H1 (cell line): ENCODE measurements at regions not wholly inside any gene's neighbourhood (a gene's known extent, or its start where the extent isn't known, plus 50 kb on each side); places are given as distances from the start of the nearest gene placed in this dataset.

Source experiments
- CTCF ChIA-PET: fragments of 300-600 bp; sonication (Branson Sonifier 250); formaldehyde crosslinking; loops from one replicate; lab custom pipeline; 2021; ENCODE audit not compliant: partially characterized antibody; lab: Charles Lee
- POLR2A ChIA-PET: fragments of 300-600 bp; sonication (Branson Sonifier 250); formaldehyde crosslinking; loops from one replicate; lab custom pipeline; 2021; ENCODE audit warnings: inconsistent platforms; ENCODE audit not compliant: partially characterized antibody; lab: Charles Lee
- DNase-seq, 2 experiments: peaks; one replicate each; pipeline versions ENCODE4 v3.0.0 to v3.0.0-alpha.2; 2010 to 2022; ENCODE audit warnings: low spot score in 2 of 2, low read depth in 1 of 2, mixed read lengths in 1 of 2
- FAIRE-seq: peaks from 2 replicates; lab custom pipeline; 2011; peaks lifted over from hg19 to GRCh38; lab: Jason Lieb, UNC
- H2AFZ ChIP-seq: 2 replicates; pipeline ENCODE4 v1.8.1; 2012; ENCODE audit warnings: low read length, inconsistent platforms
- H2AK5ac ChIP-seq: 2 replicates; pipeline ENCODE4 v1.6.1; 2013; ENCODE audit warnings: low read depth, low read length
- H2BK120ac ChIP-seq: replicated peaks from 2 replicates; pipeline ENCODE3; 2013; ENCODE audit warnings: low read depth, low read length, inconsistent platforms
- H2BK12ac ChIP-seq: 2 replicates; pipeline ENCODE4 v1.6.1; 2013; ENCODE audit warnings: low read depth, low read length
- H2BK15ac ChIP-seq: 2 replicates; pipeline ENCODE4 v1.6.1; 2013; ENCODE audit warnings: low read length
- H2BK20ac ChIP-seq: 2 replicates; pipeline ENCODE4 v1.6.1; 2013; ENCODE audit warnings: low read length
- H2BK5ac ChIP-seq: 2 replicates; pipeline ENCODE4 v1.6.1; 2013; ENCODE audit warnings: low read depth, low read length
- H3K14ac ChIP-seq: 2 replicates; pipeline ENCODE4 v1.6.1; 2013; ENCODE audit warnings: inconsistent platforms; ENCODE audit not compliant: insufficient read length
- H3K18ac ChIP-seq: 2 replicates; pipeline ENCODE4 v1.6.1; 2013; ENCODE audit warnings: low read length; ENCODE audit errors: extremely low read depth
- H3K23ac ChIP-seq: 2 replicates; pipeline ENCODE4 v1.6.1; 2013; ENCODE audit warnings: inconsistent platforms; ENCODE audit not compliant: insufficient read length
- H3K23me2 ChIP-seq: 2 replicates; pipeline ENCODE4 v1.6.1; 2013; ENCODE audit warnings: low read depth, low read length
- H3K27ac ChIP-seq: 2 replicates; pipeline ENCODE4 v1.6.1; 2011; ENCODE audit warnings: low read depth, low read length, inconsistent platforms
- H3K27me3 ChIP-seq, 4 experiments: replicated peaks in 1 of 4; 1 replicate in 1 of 4; 2 replicates in 3 of 4; pipeline versions ENCODE4 v1.6.1 to v1.8.1; 2011 to 2013; ENCODE audit warnings: low read length in 3 of 4, mild to moderate bottlenecking in 3 of 4, inconsistent platforms in 2 of 4, mixed read lengths in 2 of 4, moderate library complexity in 1 of 4; ENCODE audit not compliant: control insufficient read depth in 3 of 4, insufficient read depth in 3 of 4; ENCODE audit errors: extremely low read depth in 1 of 4
- H3K36me3 ChIP-seq, 4 experiments: 2 replicates each; pipeline versions ENCODE4 v1.6.1 to v1.8.1; 2011 to 2013; ENCODE audit warnings: mild to moderate bottlenecking in 4 of 4, low read length in 3 of 4, moderate library complexity in 2 of 4, control low read depth in 1 of 4, inconsistent platforms in 1 of 4; ENCODE audit not compliant: insufficient read depth in 4 of 4, control insufficient read depth in 2 of 4
- H3K4ac ChIP-seq: replicated peaks from 2 replicates; pipeline ENCODE3; 2013; ENCODE audit warnings: low read length, low read depth, mixed read lengths, inconsistent platforms; ENCODE audit not compliant: insufficient read length
- H3K4me1 ChIP-seq, 4 experiments: replicated peaks in 1 of 4; 1 replicate in 1 of 4; 2 replicates in 3 of 4; pipeline versions ENCODE4 v1.6.1 to v1.8.1; 2011 to 2013; ENCODE audit warnings: low read length in 3 of 4, inconsistent platforms in 2 of 4, mixed read lengths in 1 of 4; ENCODE audit not compliant: insufficient read depth in 4 of 4, control insufficient read depth in 3 of 4
- H3K4me2 ChIP-seq, 2 experiments: 2 replicates each; pipeline versions ENCODE4 v1.6.1 to v1.8.1; 2011 to 2013; ENCODE audit warnings: low read depth in 2 of 2, low read length in 2 of 2, control low read depth in 1 of 2, inconsistent platforms in 1 of 2, mild to moderate bottlenecking in 1 of 2; ENCODE audit not compliant: insufficient read depth in 1 of 2
- H3K4me3 ChIP-seq, 4 experiments: fragments of 200-600, 300-600 bp in 1 of 4; sonication (generic), shearing (Covaris generic), sonication (Bioruptor Twin) in 1 of 4; 2 replicates each; pipeline versions ENCODE4 v1.5.1 to v1.8.1; 2011 to 2016; ENCODE audit warnings: low read length in 4 of 4, low read depth in 3 of 4, control low read depth in 2 of 4, inconsistent platforms in 2 of 4, mild to moderate bottlenecking in 2 of 4, mixed read lengths in 1 of 4, moderate library complexity in 1 of 4; ENCODE audit not compliant: insufficient read depth in 2 of 4; ENCODE audit errors: extremely low read depth in 1 of 4
- H3K56ac ChIP-seq: replicated peaks from 2 replicates; pipeline ENCODE3; 2013; ENCODE audit warnings: low read depth, mild to moderate bottlenecking, mixed read lengths, low read length, inconsistent platforms; ENCODE audit not compliant: insufficient read length
- H3K79me1 ChIP-seq: 2 replicates; pipeline ENCODE4 v1.6.1; 2013; ENCODE audit warnings: low read depth, low read length, control low read depth
- H3K79me2 ChIP-seq, 2 experiments: 2 replicates each; pipeline versions ENCODE4 v1.6.1 to v1.8.1; 2012 to 2013; ENCODE audit warnings: low read length in 2 of 2, mild to moderate bottlenecking in 2 of 2, inconsistent platforms in 1 of 2; ENCODE audit not compliant: insufficient read depth in 2 of 2, control insufficient read depth in 1 of 2
- H3K9ac ChIP-seq, 4 experiments: replicated peaks in 1 of 4; 1 replicate in 1 of 4; 2 replicates in 3 of 4; pipeline versions ENCODE4 v1.6.1 to v1.8.1; 2011 to 2013; ENCODE audit warnings: low read depth in 3 of 4, low read length in 3 of 4, control low read depth in 2 of 4, mild to moderate bottlenecking in 2 of 4, moderate library complexity in 2 of 4, inconsistent platforms in 1 of 4; ENCODE audit errors: extremely low read depth in 1 of 4
- H3K9me3 ChIP-seq, 2 experiments: 2 replicates each; pipeline versions ENCODE4 v1.6.1 to v1.8.1; 2012 to 2013; ENCODE audit warnings: mild to moderate bottlenecking in 2 of 2, moderate library complexity in 2 of 2, control low read depth in 1 of 2, inconsistent platforms in 1 of 2, low read depth in 1 of 2, low read length in 1 of 2, mixed read lengths in 1 of 2; ENCODE audit not compliant: insufficient read depth in 2 of 2
- H4K20me1 ChIP-seq, 2 experiments: replicated peaks in 1 of 2; 2 replicates each; pipeline versions ENCODE3 to v1.8.1; 2011 to 2013; ENCODE audit warnings: inconsistent platforms in 2 of 2, low read length in 2 of 2, mild to moderate bottlenecking in 1 of 2; ENCODE audit not compliant: insufficient read depth in 2 of 2, control insufficient read depth in 1 of 2
- H4K5ac ChIP-seq: 2 replicates; pipeline ENCODE4 v1.6.1; 2013; ENCODE audit warnings: low read length, low read depth, mixed read lengths, inconsistent platforms; ENCODE audit not compliant: insufficient read length
- H4K8ac ChIP-seq: 2 replicates; pipeline ENCODE4 v1.8.0; 2013; ENCODE audit warnings: mild to moderate bottlenecking, moderate library complexity, low read length, inconsistent platforms; ENCODE audit not compliant: insufficient read depth; ENCODE audit errors: extremely low read depth
- H4K91ac ChIP-seq: replicated peaks from 2 replicates; pipeline ENCODE3; 2013; ENCODE audit warnings: low read length, mixed read lengths, inconsistent platforms; ENCODE audit not compliant: insufficient read length
- FOSL1 ChIP-seq: IDR thresholded peaks from 2 replicates; pipeline ENCODE4 v1.6.1; 2011; ENCODE audit warnings: mild to moderate bottlenecking, low read depth, low read length, moderate library complexity; ENCODE audit not compliant: insufficient read depth
- WGBS, 2 experiments: shearing (Covaris generic) in 1 of 2; methylation state at CpG; one replicate each; pipeline versions ENCODE4 v1.1.6 to v1.1.7; 2013 to 2015; ENCODE audit warnings: low lambda C conversion rate in 2 of 2, mixed read lengths in 2 of 2, inconsistent platforms in 1 of 2, low coverage in 1 of 2, missing lambda C conversion rate in 1 of 2; ENCODE audit not compliant: insufficient replicate concordance in 2 of 2, insufficient coverage in 1 of 2, insufficient read length in 1 of 2; ENCODE audit errors: extremely low coverage in 1 of 2, missing lambda C conversion rate in 1 of 2; 5-methylcytosine and 5-hydroxymethylcytosine counted together

- no peaks in the 10 kb centered on the region for H3K27me3 ChIP-seq
- H4K5ac ChIP-seq: no peak overlapping the region
- no peak overlapping the region for H2BK120ac ChIP-seq
- H3K56ac ChIP-seq: no peak overlapping the region
- H4K20me1 ChIP-seq: no peaks in the 10 kb centered on the region
- no peaks in the 10 kb centered on the region for H3K4me1 ChIP-seq
- H3K27ac ChIP-seq: no peak overlapping the region
- H3K36me3 ChIP-seq: no peaks in the 10 kb centered on the region
- no peak overlapping the region for H3K23ac ChIP-seq
- ChIA-PET POLR2A (no interaction called here), CTCF (no interaction called here)
- H2AFZ ChIP-seq: no peak overlapping the region
- DNase-seq (no peak), FAIRE-seq (no peak)
- H3K4me3 ChIP-seq: no peak overlapping the region
- no peaks in the 10 kb centered on the region for H3K79me2 ChIP-seq
- no peak overlapping the region for H3K14ac ChIP-seq
- no peak overlapping the region for H4K91ac ChIP-seq
- H4K8ac ChIP-seq: no peak overlapping the region
- H2BK15ac ChIP-seq: no peak overlapping the region
- 93% methylated on average over 1 of the region's 1 CpG; no CpG with 5 or more reads in 1 of the 2 experiments for WGBS, 2 experiments
- H3K4ac ChIP-seq: no peak overlapping the region
- no peak overlapping the region for H3K9ac ChIP-seq
- H3K23me2 ChIP-seq: no peaks in the 10 kb centered on the region
- no peak overlapping the region for H2BK5ac ChIP-seq
- no peak overlapping the region for H2BK20ac ChIP-seq
- peaks cover 0 to 4% of the 10 kb centered on the region in 2 experiments; a peak in 1 of 4 replicates for H3K9me3 ChIP-seq
- H3K4me2 ChIP-seq: no peak overlapping the region
- no peaks in the 10 kb centered on the region for H3K79me1 ChIP-seq
- no peak overlapping the region for H2BK12ac ChIP-seq
- no peak overlapping the region for H3K18ac ChIP-seq
- no peak overlapping the region for H2AK5ac ChIP-seq
- TF ChIP-seq FOSL1: no peak
Measured at GRCh38 chr14:97785495-97785894, 988.3 kb downstream of the VRK1 start.
